ENCODE measurements at regions not wholly inside any gene's neighbourhood (a gene's known extent, or its start where the extent isn't known, plus 50 kb on each side); places are given as distances from the start of the nearest gene placed in this dataset.

DNA sequence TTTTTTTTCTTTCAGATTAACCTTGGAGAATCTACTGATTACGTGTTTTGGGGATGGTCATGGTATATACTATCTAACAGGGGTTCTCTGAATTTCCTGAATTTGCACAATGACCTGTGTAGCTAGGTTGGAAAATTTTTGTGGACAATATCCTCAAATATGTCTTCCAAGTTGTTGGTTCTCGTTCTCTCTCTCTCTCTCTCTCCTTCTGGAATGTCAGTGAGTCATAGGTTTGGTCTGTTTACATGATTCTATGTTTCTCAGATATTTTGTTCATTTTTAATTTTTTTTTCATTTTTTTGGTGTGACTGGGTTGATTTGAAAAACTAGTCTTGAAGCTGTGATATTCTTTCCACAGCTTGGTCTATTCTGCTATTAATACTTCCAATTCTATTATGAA is 604.0 kb upstream of the ANO3 start:
- no peak overlapping the region for H3K4me3 ChIP-seq (ENCODE audit: low read depth, low read length)
- H3K27me3 ChIP-seq (replicated peaks): no peaks in the 10 kb centered on the region
- DNase-seq: no peak
- H3K36me3 ChIP-seq (replicated peaks): no peaks in the 10 kb centered on the region
- no peak for TF ChIP-seq CTCF (IDR thresholded peaks at IDR 0.05; ENCODE audit: low read depth, low read length, missing control alignments)
- no peak overlapping the region for H3K27ac ChIP-seq
- in situ Hi-C loops (cut with HindIII; ENCODE audit: low pct_ligation_motif_present, low sequenced_read_pairs): no loop called here

GRCh38 chr11:25730230-25730629 is 601.7 kb upstream of the ANO3 start:
- Histone ChIP-seq H3K27me3 (replicated peaks) (no peaks in the 10 kb centered on the region), H3K4me3 (ENCODE audit: low read depth, low read length) (no peak overlapping the region), H3K36me3 (replicated peaks) (no peaks in the 10 kb centered on the region), H3K27ac (no peak overlapping the region)
- no peak for DNase-seq
- TF ChIP-seq CTCF (IDR thresholded peaks at IDR 0.05; ENCODE audit: low read depth, low read length, missing control alignments): no peak
- in situ Hi-C loops (cut with HindIII; ENCODE audit: low pct_ligation_motif_present, low sequenced_read_pairs): no loop called here

DNA sequence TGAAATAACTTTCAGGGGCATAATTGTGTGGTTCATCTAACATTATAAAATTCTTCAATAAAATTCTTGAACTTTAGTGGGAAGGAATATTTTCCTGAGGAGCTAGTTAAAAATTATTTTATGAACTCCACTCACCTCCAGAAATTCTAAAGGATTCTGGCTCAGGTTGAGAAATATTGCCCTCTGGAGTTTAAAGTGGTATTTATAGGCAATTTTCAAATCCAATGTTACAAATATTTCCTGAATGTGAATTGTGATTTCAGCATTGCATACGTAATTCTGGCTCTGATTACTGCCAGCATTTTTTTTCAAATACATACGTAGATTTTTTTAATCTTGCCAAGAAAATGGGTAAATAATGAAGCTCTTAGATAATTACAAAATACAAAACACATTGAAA is 598.2 kb upstream of the ANO3 start:
- in situ Hi-C loops (cut with HindIII; ENCODE audit: low pct_ligation_motif_present, low sequenced_read_pairs): no loop called here
- DNase-seq: no peak
- TF ChIP-seq CTCF (IDR thresholded peaks at IDR 0.05; ENCODE audit: low read depth, low read length, missing control alignments): no peak
- no peaks in the 10 kb centered on the region for H3K27me3 ChIP-seq (replicated peaks)
- H3K4me3 ChIP-seq (ENCODE audit: low read depth, low read length): no peak overlapping the region
- H3K27ac ChIP-seq: no peak overlapping the region
- H3K36me3 ChIP-seq (replicated peaks): no peaks in the 10 kb centered on the region

GRCh38 chr11:25734591-25735211 is 597.2 kb upstream of the ANO3 start:
- Histone ChIP-seq H3K27me3 (replicated peaks) (no peaks in the 10 kb centered on the region), H3K27ac (no peak overlapping the region), H3K4me3 (ENCODE audit: low read depth, low read length) (no peak overlapping the region), H3K36me3 (replicated peaks) (no peaks in the 10 kb centered on the region)
- in situ Hi-C loops (cut with HindIII; ENCODE audit: low pct_ligation_motif_present, low sequenced_read_pairs): no loop called here
- peak; percentile 43 for DNase-seq
- peak; percentile 43 for TF ChIP-seq CTCF (IDR thresholded peaks at IDR 0.05; ENCODE audit: low read depth, low read length, missing control alignments)

DNA sequence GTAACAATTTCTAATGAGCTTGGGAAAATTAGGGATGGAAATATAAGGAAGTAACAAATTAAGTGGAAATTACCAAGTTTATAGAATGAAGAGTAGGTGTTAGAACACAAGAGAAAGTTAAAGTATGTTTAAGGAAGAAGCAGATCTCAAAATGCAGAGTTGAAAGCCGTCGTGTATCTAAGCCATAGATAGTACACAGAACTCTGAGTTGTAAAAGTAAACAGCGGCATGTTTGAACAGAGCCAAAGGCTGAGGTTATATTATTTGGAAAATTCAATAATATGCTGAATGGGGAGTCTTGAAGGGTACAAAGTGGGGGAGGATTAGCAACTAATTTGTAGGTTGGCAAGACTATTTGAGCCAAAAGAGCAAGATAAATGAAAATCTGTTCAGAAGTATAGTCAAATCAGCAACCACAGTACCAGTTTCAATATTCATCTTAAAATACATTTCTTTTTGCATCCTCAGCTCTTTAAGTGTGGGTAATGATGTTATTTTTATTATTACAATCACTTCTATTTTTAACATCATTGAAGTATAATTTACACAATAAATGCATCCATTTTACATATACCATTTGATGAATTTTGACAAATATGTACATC is 594.8 kb upstream of the ANO3 start:
- in situ Hi-C loops (cut with HindIII; ENCODE audit: low pct_ligation_motif_present, low sequenced_read_pairs): no loop called here
- TF ChIP-seq CTCF (IDR thresholded peaks at IDR 0.05; ENCODE audit: low read depth, low read length, missing control alignments): no peak
- H3K27ac ChIP-seq: no peak overlapping the region
- H3K36me3 ChIP-seq (replicated peaks): no peaks in the 10 kb centered on the region
- no peak for DNase-seq
- no peaks in the 10 kb centered on the region for H3K27me3 ChIP-seq (replicated peaks)
- no peak overlapping the region for H3K4me3 ChIP-seq (ENCODE audit: low read depth, low read length)

DNA sequence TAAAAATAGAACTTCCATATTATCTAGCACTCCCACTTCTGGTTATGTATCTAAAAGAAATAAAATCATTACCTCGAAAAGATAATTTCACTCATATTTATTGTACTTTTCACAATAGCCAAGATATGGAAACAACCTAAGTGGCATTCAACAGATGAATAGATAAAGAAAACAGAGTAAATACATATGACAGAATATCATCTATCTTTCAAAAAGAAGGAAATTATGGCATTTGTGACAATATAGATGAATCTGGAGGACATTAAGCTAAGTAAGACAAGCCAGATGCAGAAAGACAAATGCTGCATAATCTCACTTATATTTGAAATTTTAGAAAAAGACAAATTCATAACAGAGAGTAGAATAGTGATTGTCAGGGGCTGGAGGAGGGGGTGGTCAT is 590.0 kb upstream of the ANO3 start:
- DNase-seq: no peak
- no peaks in the 10 kb centered on the region for H3K36me3 ChIP-seq (replicated peaks)
- H3K4me3 ChIP-seq (ENCODE audit: low read depth, low read length): no peak overlapping the region
- H3K27me3 ChIP-seq (replicated peaks): no peaks in the 10 kb centered on the region
- no peak for TF ChIP-seq CTCF (IDR thresholded peaks at IDR 0.05; ENCODE audit: low read depth, low read length, missing control alignments)
- no peak overlapping the region for H3K27ac ChIP-seq
- in situ Hi-C loops (cut with HindIII; ENCODE audit: low pct_ligation_motif_present, low sequenced_read_pairs): no loop called here

All from brain microvascular endothelial cell (primary cell).